HG03442 (cell line): ENCODE measurements at regions not wholly inside any gene's neighbourhood (a gene's known extent, or its start where the extent isn't known, plus 50 kb on each side); places are given as distances from the start of the nearest gene placed in this dataset.

Experiments used
- ATAC-seq: cut with Tn5 transposase; IDR thresholded peaks from one replicate; pipeline ENCODE4 v1.9.1; 2021; ENCODE audit warnings: mild to moderate bottlenecking, moderate library complexity; ENCODE audit not compliant: unreplicated experiment

GRCh38 chr1:75074831-75075395 lies 59.3 kb upstream of the LHX8 start:
- no peak for ATAC-seq

- no peak for ATAC-seq
Measured at GRCh38 chr1:75079538-75080290, 54.5 kb upstream of the LHX8 start.

- no peak for ATAC-seq
Measured at GRCh38 chr1:75083223-75083622, 51.0 kb upstream of the LHX8 start.

GRCh38 chr1:75083848-75084514 lies 50.2 kb upstream of the LHX8 start:
- no peak for ATAC-seq
